ENCODE measurements at regions not wholly inside any gene's neighbourhood (a gene's known extent, or its start where the extent isn't known, plus 50 kb on each side); places are given as distances from the start of the nearest gene placed in this dataset.

- CTCF ChIA-PET, result interaction anchor here (0.7 to 1.7 kb wide), 2 partner anchors 20 to 72 kb away, joined by 3 to 5 read pairs; no protein-coding TSS in a partner anchor
- no peak overlapping the region for H2AFZ ChIP-seq (ENCODE audit: insufficient read depth, low read depth, low read length, poor library complexity, severe bottlenecking)
- WGBS (ENCODE audit: insufficient coverage), result 100% methylated on average over 4 of the region's 7 CpGs
These were observed 94.4 kb upstream of the NAA20 start for GRCh38 chr20:19922716-19923115.

DNA sequence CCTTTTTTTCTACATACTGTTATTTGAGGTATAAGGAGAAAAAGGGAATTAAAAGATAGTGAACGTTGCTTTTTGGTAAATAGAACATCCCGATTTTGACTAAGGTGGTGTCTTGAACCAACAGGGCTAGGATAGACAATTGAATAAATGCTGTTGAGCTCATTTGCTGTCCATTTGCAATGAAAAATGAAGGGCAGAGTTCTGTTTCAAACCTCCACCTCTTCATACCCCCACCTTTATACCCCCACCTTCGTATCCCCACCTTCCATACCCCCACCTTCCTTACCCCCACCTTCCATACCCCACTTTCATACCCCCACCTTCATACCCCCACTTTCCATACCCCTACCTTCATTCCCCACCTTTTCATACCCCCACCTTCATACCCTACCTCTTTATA is 93.4 kb upstream of the NAA20 start:
- ATAC-seq (ENCODE audit: low read depth) (no peak), DNase-seq (no peak)
- H3K4me3 Mint-ChIP-seq, result no peak overlapping the region
- no peak overlapping the region for H3K27ac Mint-ChIP-seq
- no peaks in the 10 kb centered on the region for H3K9me3 Mint-ChIP-seq (ENCODE audit: insufficient read depth)
- no peak overlapping the region for H3K27ac ChIP-seq (ENCODE audit: low read length in 2 of 2)
- TF ChIP-seq EZH2 (IDR thresholded peaks at IDR 0.05; ENCODE audit: borderline replicate concordance, insufficient read depth, low read depth, low read length, poor library complexity, severe bottlenecking), result no peak
- TF ChIP-seq, protein P1, sequence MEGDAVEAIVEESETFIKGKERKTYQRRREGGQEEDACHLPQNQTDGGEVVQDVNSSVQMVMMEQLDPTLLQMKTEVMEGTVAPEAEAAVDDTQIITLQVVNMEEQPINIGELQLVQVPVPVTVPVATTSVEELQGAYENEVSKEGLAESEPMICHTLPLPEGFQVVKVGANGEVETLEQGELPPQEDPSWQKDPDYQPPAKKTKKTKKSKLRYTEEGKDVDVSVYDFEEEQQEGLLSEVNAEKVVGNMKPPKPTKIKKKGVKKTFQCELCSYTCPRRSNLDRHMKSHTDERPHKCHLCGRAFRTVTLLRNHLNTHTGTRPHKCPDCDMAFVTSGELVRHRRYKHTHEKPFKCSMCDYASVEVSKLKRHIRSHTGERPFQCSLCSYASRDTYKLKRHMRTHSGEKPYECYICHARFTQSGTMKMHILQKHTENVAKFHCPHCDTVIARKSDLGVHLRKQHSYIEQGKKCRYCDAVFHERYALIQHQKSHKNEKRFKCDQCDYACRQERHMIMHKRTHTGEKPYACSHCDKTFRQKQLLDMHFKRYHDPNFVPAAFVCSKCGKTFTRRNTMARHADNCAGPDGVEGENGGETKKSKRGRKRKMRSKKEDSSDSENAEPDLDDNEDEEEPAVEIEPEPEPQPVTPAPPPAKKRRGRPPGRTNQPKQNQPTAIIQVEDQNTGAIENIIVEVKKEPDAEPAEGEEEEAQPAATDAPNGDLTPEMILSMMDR (IDR thresholded peaks at IDR 0.05), result no peak
- no peak overlapping the region for H3K9ac ChIP-seq (ENCODE audit: low read length)
- no peaks in the 10 kb centered on the region for H3K27me3 Mint-ChIP-seq
- H3K9me3 ChIP-seq (ENCODE audit: control extremely low read depth in 1 of 3, control insufficient read depth in 2 of 3, insufficient read depth in 1 of 3, low read length in 2 of 3), result no peaks in the 10 kb centered on the region
- H3K4me1 ChIP-seq (ENCODE audit: control insufficient read depth in 2 of 2, insufficient read depth in 2 of 2, low read length in 2 of 2), result peaks cover 2 to 4% of the 10 kb centered on the region in 2 donors
- ChIA-PET POLR2A (no interaction called here), CTCF (no interaction called here)
- H3K79me2 ChIP-seq (ENCODE audit: control insufficient read depth, insufficient read depth, low read length), result no peaks in the 10 kb centered on the region
- H3K4me3 ChIP-seq (ENCODE audit: control extremely low read depth in 1 of 5, extremely low read depth in 1 of 5, insufficient read depth in 1 of 5, low read depth in 2 of 5, low read length in 4 of 5), result no peak overlapping the region
- intact Hi-C loops (cut with micrococcal nuclease), result no loop called here
- no peaks in the 10 kb centered on the region for H3K4me1 Mint-ChIP-seq
- H3K27me3 ChIP-seq (replicated peaks in 1 of 4; ENCODE audit: control extremely low read depth in 1 of 4, control insufficient read depth in 3 of 4, insufficient read depth in 4 of 4, low read length in 3 of 4), result no peaks in the 10 kb centered on the region
- WGBS (ENCODE audit: insufficient coverage), result 73% methylated on average over 2 of the region's 3 CpGs
- no peaks in the 10 kb centered on the region for H4K20me1 ChIP-seq (ENCODE audit: control insufficient read depth, insufficient read depth, low read length, poor library complexity, severe bottlenecking)
- H2AFZ ChIP-seq (ENCODE audit: insufficient read depth, low read depth, low read length, poor library complexity, severe bottlenecking), result no peak overlapping the region
- H3K4me2 ChIP-seq (replicated peaks; ENCODE audit: low read depth, low read length, poor library complexity, severe bottlenecking), result no peak overlapping the region
- H3K36me3 ChIP-seq (replicated peaks in 1 of 2; ENCODE audit: control extremely low read depth in 1 of 2, control insufficient read depth in 1 of 2, extremely low read depth in 1 of 2, insufficient read depth in 2 of 2, low read length in 1 of 2), result no peaks in the 10 kb centered on the region

More at GRCh38 chr20:19922716-19923115, 94.4 kb upstream of the NAA20 start:
- no peaks in the 10 kb centered on the region for H3K27me3 ChIP-seq (replicated peaks in 1 of 4; ENCODE audit: control extremely low read depth in 1 of 4, control insufficient read depth in 3 of 4, insufficient read depth in 4 of 4, low read length in 3 of 4)
- H3K36me3 ChIP-seq (replicated peaks in 1 of 2; ENCODE audit: control extremely low read depth in 1 of 2, control insufficient read depth in 1 of 2, extremely low read depth in 1 of 2, insufficient read depth in 2 of 2, low read length in 1 of 2), result no peaks in the 10 kb centered on the region
- TF ChIP-seq, protein P1 (IDR thresholded peaks at IDR 0.05), result no peak
- no peak for TF ChIP-seq EZH2 (IDR thresholded peaks at IDR 0.05; ENCODE audit: borderline replicate concordance, insufficient read depth, low read depth, low read length, poor library complexity, severe bottlenecking)
- no peak for DNase-seq
- H3K4me1 ChIP-seq (ENCODE audit: control insufficient read depth in 2 of 2, insufficient read depth in 2 of 2, low read length in 2 of 2), result peaks cover 12 to 14% of the 10 kb centered on the region in 2 donors
- H3K9me3 ChIP-seq (ENCODE audit: control extremely low read depth in 1 of 3, control insufficient read depth in 2 of 3, insufficient read depth in 1 of 3, low read length in 2 of 3), result no peaks in the 10 kb centered on the region
- intact Hi-C loops (cut with micrococcal nuclease), result no loop called here
- H3K4me3 ChIP-seq (ENCODE audit: control extremely low read depth in 1 of 5, extremely low read depth in 1 of 5, insufficient read depth in 1 of 5, low read depth in 2 of 5, low read length in 4 of 5), result no peak overlapping the region
- POLR2A ChIA-PET, result no interaction called here
- H3K27me3 Mint-ChIP-seq, result no peaks in the 10 kb centered on the region
- H3K27ac ChIP-seq (ENCODE audit: low read length in 2 of 2), result no peak overlapping the region
- ATAC-seq (ENCODE audit: low read depth), result no peak
- H4K20me1 ChIP-seq (ENCODE audit: control insufficient read depth, insufficient read depth, low read length, poor library complexity, severe bottlenecking), result no peaks in the 10 kb centered on the region
- no peaks in the 10 kb centered on the region for H3K9me3 Mint-ChIP-seq (ENCODE audit: insufficient read depth)
- H3K4me2 ChIP-seq (replicated peaks; ENCODE audit: low read depth, low read length, poor library complexity, severe bottlenecking), result no peak overlapping the region
- no peak overlapping the region for H3K4me3 Mint-ChIP-seq
- H3K27ac Mint-ChIP-seq, result no peak overlapping the region
- no peaks in the 10 kb centered on the region for H3K79me2 ChIP-seq (ENCODE audit: control insufficient read depth, insufficient read depth, low read length)
- peaks cover 8% of the 10 kb centered on the region for H3K4me1 Mint-ChIP-seq
- no peak overlapping the region for H3K9ac ChIP-seq (ENCODE audit: low read length)
